ENCODE measurements at regions not wholly inside any gene's neighbourhood (a gene's known extent, or its start where the extent isn't known, plus 50 kb on each side); places are given as distances from the start of the nearest gene placed in this dataset.

DNA sequence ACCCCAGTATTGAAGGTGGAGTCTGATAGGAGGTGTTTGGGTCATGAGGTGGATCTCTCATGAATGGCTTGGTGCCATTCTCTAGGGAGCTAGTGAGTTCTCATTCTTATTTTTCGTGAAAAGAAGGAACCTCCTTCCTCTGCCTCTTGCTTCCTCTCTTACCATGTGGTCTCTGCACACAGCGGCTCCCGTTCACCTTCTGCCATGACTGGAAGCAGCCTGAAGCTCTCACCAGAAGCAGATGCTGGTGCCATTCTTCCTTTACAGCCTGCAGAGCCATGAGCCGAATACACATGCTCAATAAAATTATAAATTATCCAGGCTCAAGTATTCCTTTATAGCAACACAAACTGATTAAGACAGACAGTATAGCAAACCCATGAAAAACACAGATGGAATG is 545.1 kb upstream of the C16orf82 start:
- TF ChIP-seq CHD4 (IDR thresholded peaks at IDR 0.05; ENCODE audit: insufficient read depth, insufficient replicate concordance, low read depth, low read length, poor library complexity, severe bottlenecking) (no peak), ZNF165 (CRISPR knock-in tag; IDR thresholded peaks at IDR 0.05; ENCODE audit: borderline replicate concordance) (no peak), ZNF280A (IDR thresholded peaks at IDR 0.05; ENCODE audit: low read depth, partially characterized antibody) (no peak), PHF20 (IDR thresholded peaks at IDR 0.05; ENCODE audit: partially characterized antibody) (no peak), CHAMP1 (IDR thresholded peaks at IDR 0.05) (no peak), PPARD (CRISPR knock-in tag; IDR thresholded peaks at IDR 0.05) (no peak), TAF1 (IDR thresholded peaks at IDR 0.05; ENCODE audit: control insufficient read depth, extremely low read depth, insufficient read depth, low read length, severe bottlenecking) (no peak)
- H3K4me3 ChIP-seq, result no peak overlapping the region
- H3K4me2 ChIP-seq (ENCODE audit: insufficient read depth, low read length), result no peak overlapping the region
- H3K36me3 ChIP-seq (ENCODE audit: control insufficient read depth, insufficient read depth, low read length), result no peaks in the 10 kb centered on the region
- H3K9me3 ChIP-seq (replicated peaks; ENCODE audit: control insufficient read depth, insufficient read depth, low read depth, low read length), result no peaks in the 10 kb centered on the region
- CTCF ChIA-PET (ENCODE audit: low intra/inter-chr PET ratio), result no interaction called here
- no peaks in the 10 kb centered on the region for H3K9me1 ChIP-seq (ENCODE audit: control insufficient read depth, insufficient read depth, low read length)
- ATAC-seq (no peak), DNase-seq (ENCODE audit: extremely low read depth in 1 of 4, low spot score in 3 of 4) (no peak), FAIRE-seq (no peak)
- H3K27me3 ChIP-seq (ENCODE audit: control insufficient read depth in 2 of 2, insufficient read depth in 2 of 2, low read length in 2 of 2), result no peaks in the 10 kb centered on the region; a peak in 2 of 5 replicates
- H2AFZ ChIP-seq (ENCODE audit: low read depth, low read length), result no peak overlapping the region
- no peaks in the 10 kb centered on the region for H3K4me1 ChIP-seq (replicated peaks in 1 of 2; ENCODE audit: control insufficient read depth in 2 of 2, insufficient read depth in 2 of 2, low read length in 2 of 2)
- no peak overlapping the region for H3K27ac ChIP-seq (ENCODE audit: extremely low read depth, low read depth, low read length)
- POLR2A ChIA-PET, result no interaction called here
- intact Hi-C loops (cut with micrococcal nuclease), result no loop called here
- H3K79me2 ChIP-seq (ENCODE audit: control insufficient read depth, insufficient read depth, low read length), result no peaks in the 10 kb centered on the region
- no TSS peak for BruUV-seq (replicated peaks)
- H3K9ac ChIP-seq (ENCODE audit: insufficient read depth in 1 of 2, low read depth in 2 of 2, low read length in 2 of 2), result no peak overlapping the region
- WGBS (ENCODE audit: insufficient coverage, low coverage, missing lambda C conversion rate), result 0% methylated on average over 4 of the region's 4 CpGs
- in situ Hi-C loops (cut with MboI), result no loop called here
- no peaks in the 10 kb centered on the region for H4K20me1 ChIP-seq (replicated peaks; ENCODE audit: control insufficient read depth, insufficient read depth, low read length)
